ENCODE measurements at regions not wholly inside any gene's neighbourhood (a gene's known extent, or its start where the extent isn't known, plus 50 kb on each side); places are given as distances from the start of the nearest gene placed in this dataset.

DNA sequence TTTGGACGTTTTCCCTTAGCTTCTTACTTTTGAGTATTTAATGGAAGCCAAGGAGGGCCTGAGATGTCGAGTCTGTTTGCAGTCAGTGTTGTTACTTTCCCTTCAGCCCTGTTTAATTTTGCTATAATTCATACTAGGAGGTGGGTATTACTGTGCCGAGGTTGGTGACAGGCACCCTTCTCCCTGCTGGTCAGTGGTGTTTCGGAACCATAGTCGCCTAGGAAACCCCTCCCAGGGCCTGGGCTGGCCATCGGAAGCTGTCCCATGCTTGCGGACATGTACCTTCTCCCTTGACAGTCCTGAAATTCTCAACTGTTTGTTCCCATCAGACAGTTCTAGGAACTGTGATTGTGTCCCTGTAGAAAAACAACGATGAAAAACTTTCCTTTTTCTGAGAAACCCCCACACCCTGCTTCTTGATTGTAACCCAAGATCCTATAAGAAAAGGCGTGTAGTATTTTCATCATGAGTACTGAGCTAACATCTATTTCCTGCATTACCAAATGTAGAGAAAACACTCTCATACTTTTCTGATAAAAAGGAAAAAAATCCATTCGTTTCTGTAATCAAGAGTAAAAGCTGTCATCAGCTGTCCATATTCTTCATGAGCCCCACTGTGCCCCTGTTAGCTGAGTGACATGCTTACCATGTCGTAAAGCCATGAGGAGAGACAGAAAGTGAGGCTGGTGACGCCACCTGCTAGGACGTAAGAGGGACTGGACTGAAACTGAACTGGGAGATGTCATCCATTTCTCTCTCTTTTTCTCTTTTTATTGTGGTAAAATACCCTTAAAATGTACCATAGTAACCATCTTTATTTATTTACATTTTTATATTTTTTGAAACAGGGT is 424.7 kb upstream of the AMELY start (continued):
- TF ChIP-seq CHD7 (IDR thresholded peaks at IDR 0.05; ENCODE audit: insufficient replicate concordance, low read length): no peak
- no peak for TF ChIP-seq HDAC2 (IDR thresholded peaks at IDR 0.05; ENCODE audit: borderline replicate concordance in 1 of 2, low read depth in 2 of 2, low read length in 2 of 2)
- TF ChIP-seq BACH1 (IDR thresholded peaks at IDR 0.05; ENCODE audit: low read length): no peak
- TF ChIP-seq POU5F1 (IDR thresholded peaks at IDR 0.05; ENCODE audit: low read depth, low read length): no peak

Measured in H1 (cell line).